Neural crest cell (in vitro differentiated cells): ENCODE measurements at regions not wholly inside any gene's neighbourhood (a gene's known extent, or its start where the extent isn't known, plus 50 kb on each side); places are given as distances from the start of the nearest gene placed in this dataset.

Experiments used
- DNase-seq: peaks from one replicate; pipeline ENCODE4 v3.0.0; 2021; ENCODE audit warnings: low read depth, mixed read lengths, low spot score
- H3K27ac Mint-ChIP-seq: one replicate; pipeline ENCODE4 v1.8.0; 2021; ENCODE audit warnings: mild to moderate bottlenecking, mixed read lengths; ENCODE audit not compliant: unreplicated experiment
- H3K27me3 Mint-ChIP-seq: 2 replicates; pipeline ENCODE4 v1.8.0; 2021; ENCODE audit warnings: low read depth, mild to moderate bottlenecking, mixed read lengths
- H3K36me3 Mint-ChIP-seq: 2 replicates; pipeline ENCODE4 v1.8.0; 2021; ENCODE audit warnings: low read depth, mild to moderate bottlenecking, mixed read lengths
- H3K4me1 Mint-ChIP-seq: 2 replicates; pipeline ENCODE4 v1.8.0; 2021; ENCODE audit warnings: mixed read lengths
- H3K4me3 Mint-ChIP-seq: one replicate; pipeline ENCODE4 v1.8.0; 2021; ENCODE audit warnings: mild to moderate bottlenecking, mixed read lengths
- H3K9me3 Mint-ChIP-seq: 2 replicates; pipeline ENCODE4 v1.8.0; 2021; ENCODE audit warnings: mixed read lengths
- TF ChIP-seq, protein P1 (sequence below): fragments of 200-600 bp; sonication (generic); conservative IDR thresholded peaks from 2 replicates; pipeline ENCODE4 v1.5.0; 2021; ENCODE audit warnings: antibody characterized with exemption, mild to moderate bottlenecking

DNA sequence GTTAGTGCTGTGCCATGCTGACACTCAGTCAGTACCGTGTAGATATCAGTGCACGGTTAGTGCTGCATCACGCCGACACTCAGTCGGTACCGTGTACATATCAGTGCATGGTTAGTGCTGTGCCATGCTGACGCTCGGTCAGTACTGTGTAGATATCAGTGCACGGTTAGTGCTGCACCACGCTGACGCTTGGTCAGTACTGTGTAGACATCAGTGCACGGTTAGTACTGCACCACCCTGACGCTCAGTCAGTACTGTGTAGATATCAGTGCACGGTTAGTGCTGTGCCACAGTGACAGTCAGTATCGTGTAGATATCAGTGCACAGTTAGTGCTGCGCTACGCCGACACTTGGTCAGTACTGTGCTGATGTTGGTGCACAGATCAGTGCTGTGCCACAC is 102.8 kb upstream of the ZNF469 start:
- Mint-ChIP-seq H3K9me3 (peaks cover 3% of the 10 kb centered on the region), H3K27me3 (peaks cover 3% of the 10 kb centered on the region), H3K4me1 (no peaks in the 10 kb centered on the region), H3K4me3 (no peak overlapping the region), H3K27ac (no peak overlapping the region), H3K36me3 (no peaks in the 10 kb centered on the region)
- TF ChIP-seq, protein P1, sequence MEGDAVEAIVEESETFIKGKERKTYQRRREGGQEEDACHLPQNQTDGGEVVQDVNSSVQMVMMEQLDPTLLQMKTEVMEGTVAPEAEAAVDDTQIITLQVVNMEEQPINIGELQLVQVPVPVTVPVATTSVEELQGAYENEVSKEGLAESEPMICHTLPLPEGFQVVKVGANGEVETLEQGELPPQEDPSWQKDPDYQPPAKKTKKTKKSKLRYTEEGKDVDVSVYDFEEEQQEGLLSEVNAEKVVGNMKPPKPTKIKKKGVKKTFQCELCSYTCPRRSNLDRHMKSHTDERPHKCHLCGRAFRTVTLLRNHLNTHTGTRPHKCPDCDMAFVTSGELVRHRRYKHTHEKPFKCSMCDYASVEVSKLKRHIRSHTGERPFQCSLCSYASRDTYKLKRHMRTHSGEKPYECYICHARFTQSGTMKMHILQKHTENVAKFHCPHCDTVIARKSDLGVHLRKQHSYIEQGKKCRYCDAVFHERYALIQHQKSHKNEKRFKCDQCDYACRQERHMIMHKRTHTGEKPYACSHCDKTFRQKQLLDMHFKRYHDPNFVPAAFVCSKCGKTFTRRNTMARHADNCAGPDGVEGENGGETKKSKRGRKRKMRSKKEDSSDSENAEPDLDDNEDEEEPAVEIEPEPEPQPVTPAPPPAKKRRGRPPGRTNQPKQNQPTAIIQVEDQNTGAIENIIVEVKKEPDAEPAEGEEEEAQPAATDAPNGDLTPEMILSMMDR = no peak
- DNase-seq = no peak

GRCh38 chr16:88281858-88282563 is 100.7 kb upstream of the ZNF469 start:
- TF ChIP-seq, protein P1 = no peak
- no peak overlapping the region for H3K27ac Mint-ChIP-seq
- H3K4me3 Mint-ChIP-seq = no peak overlapping the region
- no peaks in the 10 kb centered on the region for H3K4me1 Mint-ChIP-seq
- peaks cover 6% of the 10 kb centered on the region for H3K9me3 Mint-ChIP-seq
- DNase-seq = no peak
- peaks cover under 1% of the 10 kb centered on the region for H3K36me3 Mint-ChIP-seq
- peaks cover 3% of the 10 kb centered on the region for H3K27me3 Mint-ChIP-seq

- no peak overlapping the region for H3K27ac Mint-ChIP-seq
- no peaks in the 10 kb centered on the region for H3K4me1 Mint-ChIP-seq
- peaks cover 8% of the 10 kb centered on the region for H3K9me3 Mint-ChIP-seq
- peaks cover 3% of the 10 kb centered on the region for H3K36me3 Mint-ChIP-seq
- peaks cover 3% of the 10 kb centered on the region for H3K27me3 Mint-ChIP-seq
- DNase-seq = no peak
- TF ChIP-seq, protein P1 = no peak
- H3K4me3 Mint-ChIP-seq = no peak overlapping the region
These were observed 100.0 kb upstream of the ZNF469 start for GRCh38 chr16:88282564-88283395.

- TF ChIP-seq, protein P1 = no peak
- no peak overlapping the region for H3K27ac Mint-ChIP-seq
- no peak overlapping the region for H3K4me3 Mint-ChIP-seq
- H3K9me3 Mint-ChIP-seq = peaks cover 8% of the 10 kb centered on the region
- DNase-seq = no peak
- H3K36me3 Mint-ChIP-seq = peaks cover 3% of the 10 kb centered on the region
- no peaks in the 10 kb centered on the region for H3K4me1 Mint-ChIP-seq
- H3K27me3 Mint-ChIP-seq = peaks cover 3% of the 10 kb centered on the region
These were observed 99.2 kb upstream of the ZNF469 start for GRCh38 chr16:88283596-88283995.

DNA sequence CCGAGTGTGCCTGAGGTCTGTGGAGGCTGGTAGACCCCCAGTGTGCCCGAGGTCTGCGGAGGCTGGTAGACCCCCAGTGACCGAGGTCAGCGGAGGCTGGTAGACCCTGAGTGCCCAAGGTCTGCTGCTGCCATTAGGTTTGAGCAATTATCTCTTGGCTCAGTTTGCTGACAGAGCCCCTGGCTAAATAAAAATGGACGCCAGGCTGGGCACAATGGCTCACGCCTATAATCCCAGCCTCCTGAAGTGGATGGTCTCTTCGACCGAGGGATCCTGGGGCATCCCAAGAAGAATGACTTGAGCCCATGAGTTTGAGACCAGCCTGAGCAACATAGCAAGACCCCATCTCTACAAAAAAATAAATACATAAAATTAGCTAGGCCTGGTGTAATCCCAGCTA is 98.7 kb upstream of the ZNF469 start:
- Mint-ChIP-seq H3K27ac (no peak overlapping the region), H3K9me3 (peaks cover 8% of the 10 kb centered on the region), H3K36me3 (peaks cover 3% of the 10 kb centered on the region), H3K27me3 (peaks cover 3% of the 10 kb centered on the region), H3K4me3 (no peak overlapping the region), H3K4me1 (no peaks in the 10 kb centered on the region)
- no peak for DNase-seq
- TF ChIP-seq, protein P1 = no peak
